NCI-H748 treated with DMSO at 0.1 percent for 48 hours (cell line): ENCODE measurements at regions not wholly inside any gene's neighbourhood (a gene's known extent, or its start where the extent isn't known, plus 50 kb on each side); places are given as distances from the start of the nearest gene placed in this dataset.
A peak's percentile ranks its signal among the peaks of the same experiment; 100 is the strongest.
"Not testable (repeated sequence)": the region's sequence is repeated elsewhere in the genome, so short reads cannot be mapped to it uniquely, and the experiment has no call there.

Experiments used
- DNase-seq: peaks from one replicate; lab custom pipeline; 2025; lab: John Stamatoyannopoulos, UW

GRCh38 chr12:34190054-34190453 is 167.8 kb downstream of the ALG10 start:
- no peak for DNase-seq

GRCh38 chr12:34198924-34199323 is 176.6 kb downstream of the ALG10 start:
- DNase-seq, result no peak

GRCh38 chr12:34203866-34204620 is 181.7 kb downstream of the ALG10 start:
- no peak for DNase-seq

- DNase-seq, result no peak
Measured at GRCh38 chr12:34204830-34205285, 182.6 kb downstream of the ALG10 start.

GRCh38 chr12:34205401-34205800 is 183.1 kb downstream of the ALG10 start:
- no peak for DNase-seq

GRCh38 chr12:34206061-34206785 is 183.9 kb downstream of the ALG10 start:
- DNase-seq, result no peak

GRCh38 chr12:34207858-34208257 is 185.6 kb downstream of the ALG10 start:
- no peak for DNase-seq

GRCh38 chr12:34208331-34209258 is 186.3 kb downstream of the ALG10 start:
- DNase-seq, result no peak

- DNase-seq, result no peak
Measured at GRCh38 chr12:34209259-34209835, 187.1 kb downstream of the ALG10 start.

GRCh38 chr12:34210183-34210582 is 187.9 kb downstream of the ALG10 start:
- no peak for DNase-seq

- DNase-seq, result no peak
Measured at GRCh38 chr12:34210689-34211530, 188.6 kb downstream of the ALG10 start.

- no peak for DNase-seq
Measured at GRCh38 chr12:34212651-34213050, 190.4 kb downstream of the ALG10 start.

GRCh38 chr12:34214011-34214410 is 191.7 kb downstream of the ALG10 start:
- no peak for DNase-seq

GRCh38 chr12:34215213-34215892 is 193.1 kb downstream of the ALG10 start:
- DNase-seq, result no peak

GRCh38 chr12:34215893-34216285 is 193.6 kb downstream of the ALG10 start:
- no peak for DNase-seq

- DNase-seq, result no peak
Measured at GRCh38 chr12:34217660-34218059, 195.4 kb downstream of the ALG10 start.

GRCh38 chr12:34218193-34219045 is 196.1 kb downstream of the ALG10 start:
- DNase-seq, result peak; percentile 92

- no peak for DNase-seq
Measured at GRCh38 chr12:34219046-34219770, 196.9 kb downstream of the ALG10 start.

- DNase-seq, result not testable (repeated sequence)
Measured at GRCh38 chr12:34220079-34220478, 197.8 kb downstream of the ALG10 start.
